T47D (cell line): ENCODE measurements at regions not wholly inside any gene's neighbourhood (a gene's known extent, or its start where the extent isn't known, plus 50 kb on each side); places are given as distances from the start of the nearest gene placed in this dataset.

Experiments used
- DNase-seq, 2 experiments: peaks; one replicate each; pipeline versions ENCODE4 v3.0.0 to v3.0.0-alpha.2; 2011 to 2012; ENCODE audit warnings: low read depth in 1 of 2, low spot score in 1 of 2
- JUND ChIP-seq: IDR thresholded peaks from 2 replicates; pipeline ENCODE4 v1.6.1; 2012; ENCODE audit warnings: low read depth
- in situ Hi-C: cut with HindIII; loops from 2 replicates; pipeline ENCODE4 v1.10.0; 2016; ENCODE audit warnings: low sequenced_read_pairs, low pct_unique_long_range_greater_than_20kb

DNA sequence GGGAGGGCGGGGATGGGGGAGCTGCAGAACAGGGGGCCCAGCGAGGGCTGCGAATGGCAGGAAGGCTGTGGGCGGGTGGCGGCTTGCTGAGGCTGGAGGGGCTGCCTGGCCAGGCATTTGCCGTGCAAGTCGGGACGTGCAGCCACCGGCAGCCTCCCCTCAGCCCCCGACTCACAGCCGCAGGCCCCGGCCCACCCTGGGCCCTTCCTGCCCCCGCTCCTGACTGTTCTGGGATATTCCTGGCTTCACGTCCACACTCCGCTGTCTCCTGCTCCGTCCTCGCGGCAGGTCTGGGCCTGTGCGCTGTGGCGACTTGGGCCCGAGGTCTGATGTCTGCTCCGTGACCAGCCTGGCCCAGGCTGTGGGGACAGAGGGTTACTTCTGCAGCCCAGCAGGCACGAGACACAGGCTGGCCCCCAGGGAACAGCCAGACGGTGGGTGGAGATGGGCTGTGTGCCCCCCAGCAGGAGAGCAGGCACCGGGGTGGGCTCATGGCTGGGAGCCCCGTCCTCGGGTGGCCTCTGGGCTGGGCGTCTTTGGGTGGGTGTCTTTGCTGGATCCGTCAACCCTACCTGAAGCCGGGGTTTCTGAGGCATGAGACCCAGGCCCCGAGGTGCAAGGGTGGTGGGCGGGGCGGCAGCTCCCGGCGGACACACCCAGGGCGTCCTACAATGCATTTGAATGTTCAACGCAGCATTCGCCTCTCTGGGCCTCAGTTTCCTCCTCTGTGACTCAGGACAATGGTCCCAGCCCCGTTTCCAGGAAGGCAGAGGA is 86.5 kb downstream of the FOXL3 start:
- TF ChIP-seq JUND = no peak
- in situ Hi-C loops = no loop called here

DNA sequence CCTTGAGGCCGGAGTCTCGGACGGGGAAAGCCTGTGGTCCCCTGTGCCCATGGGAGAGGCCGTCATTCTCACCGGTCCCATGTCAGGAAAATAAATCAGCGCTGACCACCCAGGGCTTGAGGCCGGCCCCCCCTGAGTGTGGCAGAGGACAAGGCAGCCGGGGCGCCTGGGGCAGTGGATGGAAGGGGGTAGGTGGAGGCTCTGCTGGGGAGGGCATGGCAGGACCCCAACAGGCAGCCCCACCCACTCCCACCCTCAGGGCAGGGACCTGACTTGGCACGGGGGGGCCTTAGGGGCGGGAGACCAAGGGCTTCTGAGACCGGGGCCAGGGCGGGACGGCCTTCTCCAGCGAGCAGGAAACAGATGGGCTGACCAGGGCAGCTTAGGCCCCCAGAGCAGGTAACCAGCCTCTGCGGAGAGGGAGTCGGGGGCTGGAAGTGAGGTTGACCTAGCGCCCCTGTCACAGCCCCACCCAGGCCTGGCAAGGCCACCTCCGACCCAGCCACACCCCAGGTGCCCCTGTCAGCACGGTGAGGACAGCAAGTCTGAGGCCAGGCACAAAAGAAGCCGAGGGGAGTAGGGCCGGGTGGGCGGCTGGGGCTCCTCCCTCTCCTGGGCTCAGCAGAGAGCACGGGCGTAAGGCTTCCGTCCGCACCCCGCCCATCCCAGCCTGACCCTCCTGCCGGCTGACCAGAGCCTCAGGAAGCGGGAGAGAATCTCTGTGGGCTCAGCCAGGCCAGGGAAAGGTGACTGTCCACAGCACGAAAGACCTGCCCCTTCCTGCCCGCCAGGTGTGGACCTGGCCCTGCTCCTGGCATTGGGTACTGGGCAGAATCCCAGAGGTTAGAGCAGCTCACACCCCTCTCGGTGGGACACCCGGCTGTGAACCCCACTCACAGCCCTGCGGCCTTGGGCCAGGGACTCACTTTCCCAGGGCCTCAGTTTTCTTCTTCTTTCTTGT is 87.4 kb downstream of the FOXL3 start:
- TF ChIP-seq JUND = no peak
- DNase-seq = no peak
- in situ Hi-C loops = no loop called here

More for the DNA sequence above, 86.5 kb downstream of the FOXL3 start:
- DNase-seq = no peak

DNA sequence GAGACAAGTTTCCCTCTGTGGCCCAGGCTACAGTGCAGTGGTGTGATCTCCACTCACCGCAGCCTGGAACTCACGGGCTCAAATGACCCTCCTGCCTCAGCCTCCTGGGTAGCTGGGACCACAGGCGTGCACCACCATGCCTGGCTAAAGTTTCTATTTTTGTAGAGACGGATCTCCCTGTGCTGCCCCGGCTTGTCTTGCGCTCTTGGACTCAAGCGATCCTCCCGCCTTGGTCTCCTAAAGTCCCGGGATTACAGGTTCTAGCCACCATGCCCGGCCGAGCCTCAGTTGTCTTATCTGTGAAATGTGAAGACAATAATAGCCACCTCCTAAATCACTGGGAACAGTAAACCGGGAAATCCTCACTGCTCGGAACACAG is 88.1 kb downstream of the FOXL3 start:
- no peak for DNase-seq
- no peak for TF ChIP-seq JUND
- in situ Hi-C loops = no loop called here

DNA sequence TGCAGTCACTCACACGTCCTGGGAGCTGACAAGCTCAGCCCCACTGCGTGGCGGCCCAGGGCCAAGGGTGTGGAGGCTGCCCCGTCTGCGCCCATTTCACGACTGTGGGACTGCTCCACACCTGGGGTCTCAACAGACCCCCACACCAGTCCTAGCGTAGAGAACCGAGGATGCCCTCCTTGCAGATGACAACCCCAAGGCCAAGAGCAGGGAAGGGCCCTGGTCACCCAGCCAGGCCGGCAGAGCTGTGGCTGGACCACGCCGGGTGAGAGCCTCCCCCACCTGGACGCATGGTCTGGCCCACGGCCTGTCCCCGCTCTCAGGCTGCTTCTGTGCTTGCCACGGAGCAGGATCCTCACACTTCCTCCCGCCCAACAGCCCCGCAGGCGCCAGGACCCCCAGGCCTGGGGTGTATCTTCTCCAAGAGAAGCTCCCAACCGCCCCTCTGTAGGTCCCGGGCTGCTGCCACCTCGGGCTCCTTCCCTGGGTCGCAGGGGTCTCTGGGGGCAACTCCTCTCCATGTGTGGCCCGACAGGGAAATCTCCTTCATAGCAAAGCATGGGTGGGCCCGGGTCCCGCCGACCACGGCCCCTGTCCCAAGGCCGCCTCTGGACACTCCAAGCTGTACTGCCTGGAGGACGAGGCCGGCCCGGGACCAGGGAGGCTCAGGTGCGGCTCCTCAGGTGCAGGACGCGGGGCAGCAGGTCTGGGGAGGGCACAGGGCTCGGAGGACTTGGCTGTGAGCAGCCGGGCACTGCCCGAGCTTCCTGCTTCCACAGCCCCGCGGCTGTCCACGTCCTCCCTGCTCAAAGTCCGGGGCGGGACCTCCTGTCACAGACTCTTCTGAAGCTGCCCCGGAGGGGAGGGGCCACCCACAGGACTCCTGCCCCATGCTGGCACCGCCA is 88.8 kb downstream of the FOXL3 start:
- TF ChIP-seq JUND = no peak
- in situ Hi-C loops = no loop called here
- peak; percentile 80 to 81 for DNase-seq

DNA sequence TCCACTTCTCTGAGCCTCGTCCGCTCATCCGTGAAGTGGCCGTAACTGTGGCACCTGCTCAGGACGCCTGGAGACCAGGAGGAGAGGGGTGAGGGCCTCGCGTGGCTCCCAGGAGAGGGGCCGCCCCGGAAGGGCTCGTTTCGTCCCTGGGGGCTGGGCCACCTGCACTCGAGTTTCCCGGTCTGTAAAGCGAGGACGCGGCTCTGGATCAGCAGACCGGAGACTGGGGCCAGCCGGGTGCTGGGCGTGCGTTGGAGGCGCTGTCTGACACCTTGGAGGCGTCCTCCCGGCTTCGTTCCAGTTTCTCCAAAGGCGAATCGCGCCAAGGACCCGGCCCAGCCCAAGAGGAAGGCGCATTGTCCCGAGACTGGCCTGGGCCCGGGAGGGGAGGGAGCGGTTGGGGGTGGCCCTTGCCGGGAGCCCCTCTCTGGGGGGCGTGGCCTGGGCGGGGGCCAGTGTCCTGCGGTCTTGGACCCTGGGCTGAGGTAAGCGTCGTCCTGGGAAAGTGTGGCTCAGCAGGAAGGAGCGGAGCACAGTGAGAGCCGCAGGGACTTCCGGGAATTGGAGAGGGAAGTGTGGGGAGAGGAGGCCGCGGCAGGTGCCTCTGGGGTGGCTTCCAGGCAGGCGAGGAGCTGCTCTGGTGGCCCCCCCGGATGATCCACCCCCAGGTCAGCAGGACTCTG is 89.6 kb downstream of the FOXL3 start:
- in situ Hi-C loops = no loop called here
- DNase-seq = peak in 1 of 2 experiments; percentile 59
- no peak for TF ChIP-seq JUND

DNA sequence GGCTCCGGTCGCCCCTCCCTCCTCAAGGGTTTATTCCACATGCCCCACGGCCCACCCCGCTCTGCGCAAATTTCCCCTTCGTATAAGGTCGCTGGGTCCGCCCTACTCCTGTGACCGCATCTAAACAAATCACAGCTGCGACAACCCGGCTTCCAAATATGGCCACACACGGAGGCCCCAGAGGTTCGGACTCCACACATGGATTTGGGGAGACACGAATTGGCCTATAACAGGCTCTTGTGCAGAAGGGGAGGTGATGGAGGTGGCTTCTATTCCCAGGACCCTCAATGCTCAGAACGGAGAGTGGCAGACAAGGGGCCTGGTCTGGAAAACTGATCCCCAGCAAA is 90.1 kb downstream of the FOXL3 start:
- TF ChIP-seq JUND = no peak
- DNase-seq = no peak
- in situ Hi-C loops = no loop called here

DNA sequence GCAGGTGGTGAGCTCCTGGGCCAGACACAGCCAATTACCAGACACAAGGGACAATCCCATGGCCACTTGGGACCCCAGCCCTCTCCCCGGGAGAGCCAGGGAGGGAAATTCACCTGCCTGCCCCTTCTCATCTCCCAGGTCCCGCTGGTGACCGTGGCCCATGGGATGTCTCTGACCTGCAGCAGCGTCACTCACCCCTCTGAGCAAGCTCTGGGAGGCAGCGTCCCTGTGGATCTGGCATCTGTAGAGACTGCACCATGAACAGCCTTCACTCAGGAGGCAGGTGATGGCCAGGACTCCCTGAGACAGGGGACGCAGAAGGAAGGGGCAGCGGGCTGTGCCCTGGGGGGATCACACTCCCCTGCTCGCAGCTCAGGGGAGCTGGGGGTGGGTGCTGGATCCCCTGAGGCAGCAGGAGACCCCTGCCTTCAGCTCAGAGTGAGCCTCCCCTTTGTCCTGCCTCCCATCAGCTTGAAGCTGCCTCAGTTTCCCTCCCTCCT is 90.8 kb downstream of the FOXL3 start:
- in situ Hi-C loops = no loop called here
- TF ChIP-seq JUND = no peak
- no peak for DNase-seq

DNA sequence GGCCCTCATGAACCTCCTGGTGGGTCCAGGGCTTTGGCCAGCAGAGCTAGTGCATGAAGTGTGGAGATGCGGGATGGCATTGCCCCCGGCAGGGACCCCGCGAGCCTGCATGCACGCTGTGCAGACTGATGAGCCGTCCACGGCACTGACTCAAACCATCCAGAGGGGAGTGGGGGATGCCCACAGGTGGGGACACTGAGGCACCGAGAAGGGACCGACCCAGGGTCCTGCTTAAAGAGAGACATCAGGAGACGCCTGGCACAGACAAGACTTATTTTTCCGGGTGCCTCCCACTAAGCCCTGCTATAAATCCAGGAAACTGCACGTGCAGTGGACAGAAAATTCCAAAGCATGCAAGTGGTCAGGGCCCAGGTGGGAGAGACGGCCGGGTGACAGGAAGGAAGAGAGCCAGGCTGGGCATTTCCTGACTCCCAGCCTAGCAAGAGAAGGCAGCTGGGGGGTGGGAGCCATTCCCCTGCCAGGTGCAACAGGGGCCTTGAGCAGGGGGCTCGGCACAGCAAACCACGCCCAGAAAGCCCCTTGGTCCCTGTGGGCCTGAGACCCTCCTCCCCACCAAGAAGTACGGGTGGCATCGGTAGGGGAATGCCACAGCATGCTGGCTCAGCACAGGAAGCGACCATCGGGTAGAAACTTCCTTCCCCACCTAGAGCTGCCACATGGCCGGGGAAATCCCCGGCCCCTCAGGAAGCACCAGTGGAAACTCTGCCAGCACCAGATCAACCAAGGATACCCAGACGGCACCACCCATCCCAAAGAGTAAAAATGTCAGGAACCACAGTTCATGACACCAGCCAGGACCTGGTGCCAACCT is 91.5 kb downstream of the FOXL3 start:
- in situ Hi-C loops = no loop called here
- no peak for DNase-seq
- TF ChIP-seq JUND = no peak

DNA sequence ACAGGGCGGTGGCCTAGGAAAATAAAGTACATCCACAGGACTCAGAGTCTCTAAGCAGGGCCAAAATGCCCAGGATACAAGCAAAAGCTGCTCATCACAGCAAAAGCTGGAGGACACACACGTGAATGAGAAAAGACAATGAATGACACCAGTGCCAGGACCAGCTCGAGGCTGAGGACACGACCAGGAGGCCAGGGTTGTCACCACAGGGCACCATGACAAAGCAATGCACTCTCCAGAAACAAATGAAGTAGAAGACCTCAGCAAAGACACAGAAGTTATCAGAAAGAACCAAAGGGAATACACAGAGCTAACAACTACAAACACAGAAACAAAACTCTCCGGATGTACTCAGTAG is 92.1 kb downstream of the FOXL3 start:
- in situ Hi-C loops = no loop called here
- no peak for TF ChIP-seq JUND
- no peak for DNase-seq

DNA sequence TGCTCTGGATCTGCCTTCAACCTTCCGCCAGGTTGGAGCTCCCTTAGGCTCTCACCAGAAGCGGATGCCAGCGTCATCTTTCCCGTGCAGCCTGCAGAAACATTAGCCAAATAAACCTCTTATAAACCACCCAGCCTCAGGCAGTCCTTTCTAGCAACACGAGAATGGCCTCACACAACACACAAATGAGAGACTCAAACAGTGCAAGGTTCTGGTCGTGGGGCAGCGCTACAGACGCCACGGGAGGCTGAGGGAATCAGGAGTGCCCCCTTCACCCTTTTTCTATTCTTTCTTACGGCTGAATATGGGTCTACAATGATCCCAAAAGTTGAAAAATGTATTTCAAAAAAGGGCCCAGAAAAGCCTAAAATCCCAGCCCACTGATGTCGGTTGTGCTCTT is 96.4 kb downstream of the FOXL3 start:
- no peak for TF ChIP-seq JUND
- in situ Hi-C loops = no loop called here
- DNase-seq = peak in 1 of 2 experiments; percentile 25
